ENCODE measurements at regions not wholly inside any gene's neighbourhood (a gene's known extent, or its start where the extent isn't known, plus 50 kb on each side); places are given as distances from the start of the nearest gene placed in this dataset.

- intact Hi-C loops (cut with DNase I): no loop called here
- H3K36me3 ChIP-seq (ENCODE audit: control insufficient read depth in 1 of 2, insufficient read depth in 2 of 2, low read length in 1 of 2): no peaks in the 10 kb centered on the region
- no peak overlapping the region for H3K4me3 ChIP-seq (ENCODE audit: low read length in 2 of 2)
- no peaks in the 10 kb centered on the region for H3K27me3 ChIP-seq (ENCODE audit: control insufficient read depth in 1 of 2, insufficient read depth in 2 of 2, low read length in 1 of 2)
- H3K27ac ChIP-seq (ENCODE audit: low read depth in 1 of 2, low read length in 2 of 2): no peak overlapping the region
- ATAC-seq (ENCODE audit: low FRiP score) (peak; percentile 20), DNase-seq (no peak)
- no peaks in the 10 kb centered on the region for H3K9me3 ChIP-seq (ENCODE audit: control insufficient read depth, low read length)
- H3K4me1 ChIP-seq (ENCODE audit: control insufficient read depth in 1 of 2, insufficient read depth in 2 of 2, low read length in 2 of 2): peaks cover 0 to 3% of the 10 kb centered on the region in 2 donors
- 57 to 72% methylated on average over 2 of the region's 2 CpGs for WGBS, 2 donors
Observed at GRCh38 chr21:28237661-28238060, 755.0 kb downstream of the LTN1 start.

- Histone ChIP-seq H3K4me1 (ENCODE audit: control insufficient read depth in 1 of 2, insufficient read depth in 2 of 2, low read length in 2 of 2) (no peaks in the 10 kb centered on the region), H3K4me3 (ENCODE audit: low read length in 2 of 2) (no peak overlapping the region), H3K9me3 (ENCODE audit: control insufficient read depth, low read length) (no peaks in the 10 kb centered on the region), H3K27ac (ENCODE audit: low read depth in 1 of 2, low read length in 2 of 2) (no peak overlapping the region), H3K27me3 (ENCODE audit: control insufficient read depth in 1 of 2, insufficient read depth in 2 of 2, low read length in 1 of 2) (no peaks in the 10 kb centered on the region), H3K36me3 (ENCODE audit: control insufficient read depth in 1 of 2, insufficient read depth in 2 of 2, low read length in 1 of 2) (no peaks in the 10 kb centered on the region)
- no peak for ATAC-seq (ENCODE audit: low FRiP score)
- DNase-seq: peak in 1 of 2 donors; percentile 55
- intact Hi-C loops (cut with DNase I): no loop called here
- 22 to 24% methylated on average over 3 of the region's 3 CpGs for WGBS, 2 donors
Observed at GRCh38 chr21:28235169-28235895, 757.3 kb downstream of the LTN1 start.

GRCh38 chr21:28234326-28234725, 758.4 kb downstream of the LTN1 start:
- Histone ChIP-seq H3K9me3 (ENCODE audit: control insufficient read depth, low read length) (no peaks in the 10 kb centered on the region), H3K36me3 (ENCODE audit: control insufficient read depth in 1 of 2, insufficient read depth in 2 of 2, low read length in 1 of 2) (no peaks in the 10 kb centered on the region), H3K4me1 (ENCODE audit: control insufficient read depth in 1 of 2, insufficient read depth in 2 of 2, low read length in 2 of 2) (no peaks in the 10 kb centered on the region), H3K27me3 (ENCODE audit: control insufficient read depth in 1 of 2, insufficient read depth in 2 of 2, low read length in 1 of 2) (no peaks in the 10 kb centered on the region), H3K4me3 (ENCODE audit: low read length in 2 of 2) (no peak overlapping the region), H3K27ac (ENCODE audit: low read depth in 1 of 2, low read length in 2 of 2) (no peak overlapping the region)
- ATAC-seq (ENCODE audit: low FRiP score) (no peak), DNase-seq (no peak)
- WGBS, 2 donors: 87 to 92% methylated on average over 5 of the region's 5 CpGs
- intact Hi-C loops (cut with DNase I): no loop called here

- no peaks in the 10 kb centered on the region for H3K36me3 ChIP-seq (ENCODE audit: control insufficient read depth in 1 of 2, insufficient read depth in 2 of 2, low read length in 1 of 2)
- ATAC-seq (ENCODE audit: low FRiP score): no peak
Observed at GRCh38 chr21:28233536-28234220, 759.0 kb downstream of the LTN1 start.

GRCh38 chr21:28230559-28230958, 762.1 kb downstream of the LTN1 start:
- H3K36me3 ChIP-seq (ENCODE audit: control insufficient read depth in 1 of 2, insufficient read depth in 2 of 2, low read length in 1 of 2): no peaks in the 10 kb centered on the region
- intact Hi-C loops (cut with DNase I): no loop called here

More at GRCh38 chr21:28233536-28234220, 759.0 kb downstream of the LTN1 start:
- Histone ChIP-seq H3K4me1 (ENCODE audit: control insufficient read depth in 1 of 2, insufficient read depth in 2 of 2, low read length in 2 of 2) (no peaks in the 10 kb centered on the region), H3K27ac (ENCODE audit: low read depth in 1 of 2, low read length in 2 of 2) (no peak overlapping the region), H3K27me3 (ENCODE audit: control insufficient read depth in 1 of 2, insufficient read depth in 2 of 2, low read length in 1 of 2) (no peaks in the 10 kb centered on the region), H3K4me3 (ENCODE audit: low read length in 2 of 2) (no peak overlapping the region), H3K9me3 (ENCODE audit: control insufficient read depth, low read length) (no peaks in the 10 kb centered on the region)
- WGBS, 2 donors: 77 to 83% methylated on average over 9 of the region's 9 CpGs
- no peak for DNase-seq
- intact Hi-C loops (cut with DNase I): no loop called here

GRCh38 chr21:28229814-28230213, 762.9 kb downstream of the LTN1 start:
- no peak overlapping the region for H3K27ac ChIP-seq (ENCODE audit: low read depth in 1 of 2, low read length in 2 of 2)
- ATAC-seq (ENCODE audit: low FRiP score): no peak

More at GRCh38 chr21:28230559-28230958, 762.1 kb downstream of the LTN1 start:
- Histone ChIP-seq H3K4me3 (ENCODE audit: low read length in 2 of 2) (no peak overlapping the region), H3K9me3 (ENCODE audit: control insufficient read depth, low read length) (no peaks in the 10 kb centered on the region), H3K27me3 (ENCODE audit: control insufficient read depth in 1 of 2, insufficient read depth in 2 of 2, low read length in 1 of 2) (no peaks in the 10 kb centered on the region), H3K27ac (ENCODE audit: low read depth in 1 of 2, low read length in 2 of 2) (no peak overlapping the region), H3K4me1 (ENCODE audit: control insufficient read depth in 1 of 2, insufficient read depth in 2 of 2, low read length in 2 of 2) (no peaks in the 10 kb centered on the region)
- no peak for ATAC-seq (ENCODE audit: low FRiP score)
- WGBS, 2 donors: 17 to 39% methylated on average over 1 of the region's 1 CpG
- no peak for DNase-seq

GRCh38 chr21:28228636-28228995, 764.1 kb downstream of the LTN1 start:
- no peak for ATAC-seq (ENCODE audit: low FRiP score)
- 68 to 83% methylated on average over 2 of the region's 2 CpGs for WGBS, 2 donors
- DNase-seq: no peak
- Histone ChIP-seq H3K27me3 (ENCODE audit: control insufficient read depth in 1 of 2, insufficient read depth in 2 of 2, low read length in 1 of 2) (no peaks in the 10 kb centered on the region), H3K4me3 (ENCODE audit: low read length in 2 of 2) (no peak overlapping the region), H3K27ac (ENCODE audit: low read depth in 1 of 2, low read length in 2 of 2) (no peak overlapping the region), H3K4me1 (ENCODE audit: control insufficient read depth in 1 of 2, insufficient read depth in 2 of 2, low read length in 2 of 2) (no peaks in the 10 kb centered on the region), H3K36me3 (ENCODE audit: control insufficient read depth in 1 of 2, insufficient read depth in 2 of 2, low read length in 1 of 2) (no peaks in the 10 kb centered on the region), H3K9me3 (ENCODE audit: control insufficient read depth, low read length) (no peaks in the 10 kb centered on the region)
- intact Hi-C loops (cut with DNase I): no loop called here

More at GRCh38 chr21:28229814-28230213, 762.9 kb downstream of the LTN1 start:
- WGBS, 2 donors: 60 to 65% methylated on average over 4 of the region's 4 CpGs
- Histone ChIP-seq H3K4me1 (ENCODE audit: control insufficient read depth in 1 of 2, insufficient read depth in 2 of 2, low read length in 2 of 2) (no peaks in the 10 kb centered on the region), H3K27me3 (ENCODE audit: control insufficient read depth in 1 of 2, insufficient read depth in 2 of 2, low read length in 1 of 2) (no peaks in the 10 kb centered on the region), H3K4me3 (ENCODE audit: low read length in 2 of 2) (no peak overlapping the region), H3K36me3 (ENCODE audit: control insufficient read depth in 1 of 2, insufficient read depth in 2 of 2, low read length in 1 of 2) (no peaks in the 10 kb centered on the region), H3K9me3 (ENCODE audit: control insufficient read depth, low read length) (no peaks in the 10 kb centered on the region)
- intact Hi-C loops (cut with DNase I): no loop called here
- no peak for DNase-seq

GRCh38 chr21:28227881-28228635, 764.6 kb downstream of the LTN1 start:
- no peak for ATAC-seq (ENCODE audit: low FRiP score)

More at GRCh38 chr21:28227881-28228635, 764.6 kb downstream of the LTN1 start:
- Histone ChIP-seq H3K4me1 (ENCODE audit: control insufficient read depth in 1 of 2, insufficient read depth in 2 of 2, low read length in 2 of 2) (no peaks in the 10 kb centered on the region), H3K27ac (ENCODE audit: low read depth in 1 of 2, low read length in 2 of 2) (no peak overlapping the region), H3K4me3 (ENCODE audit: low read length in 2 of 2) (no peak overlapping the region), H3K36me3 (ENCODE audit: control insufficient read depth in 1 of 2, insufficient read depth in 2 of 2, low read length in 1 of 2) (no peaks in the 10 kb centered on the region), H3K9me3 (ENCODE audit: control insufficient read depth, low read length) (no peaks in the 10 kb centered on the region), H3K27me3 (ENCODE audit: control insufficient read depth in 1 of 2, insufficient read depth in 2 of 2, low read length in 1 of 2) (no peaks in the 10 kb centered on the region)
- intact Hi-C loops (cut with DNase I): no loop called here
- DNase-seq: no peak
- 37 to 48% methylated on average over 4 of the region's 4 CpGs for WGBS, 2 donors
